Gastroesophageal sphincter (tissue), 3 donors: ENCODE measurements at regions not wholly inside any gene's neighbourhood (a gene's known extent, or its start where the extent isn't known, plus 50 kb on each side); places are given as distances from the start of the nearest gene placed in this dataset.

Experiments
- POLR2A ChIP-seq, 2 donors: fragments of 450-650 bp; IDR thresholded peaks; one replicate each; pipeline ENCODE4 v1.6.1; 2017; ENCODE audit warnings: antibody characterized with exemption in 2 of 2, mild to moderate bottlenecking in 2 of 2, moderate library complexity in 1 of 2
- POLR2AphosphoS5 ChIP-seq: sonication (generic); formaldehyde crosslinking; IDR thresholded peaks from one replicate; pipeline ENCODE4 v1.6.1; 2017; ENCODE audit warnings: antibody characterized with exemption
- TF ChIP-seq, protein P1 (sequence below), 4 experiments: fragments of 200-600 bp in 2 of 4; fragments of 450-650 bp in 2 of 4; sonication (generic) in 1 of 4; IDR thresholded peaks; one replicate each; pipeline ENCODE4 v1.5.1; 2017 to 2019; ENCODE audit warnings: antibody characterized with exemption in 4 of 4, mild to moderate bottlenecking in 2 of 4, moderate library complexity in 2 of 4

DNA sequence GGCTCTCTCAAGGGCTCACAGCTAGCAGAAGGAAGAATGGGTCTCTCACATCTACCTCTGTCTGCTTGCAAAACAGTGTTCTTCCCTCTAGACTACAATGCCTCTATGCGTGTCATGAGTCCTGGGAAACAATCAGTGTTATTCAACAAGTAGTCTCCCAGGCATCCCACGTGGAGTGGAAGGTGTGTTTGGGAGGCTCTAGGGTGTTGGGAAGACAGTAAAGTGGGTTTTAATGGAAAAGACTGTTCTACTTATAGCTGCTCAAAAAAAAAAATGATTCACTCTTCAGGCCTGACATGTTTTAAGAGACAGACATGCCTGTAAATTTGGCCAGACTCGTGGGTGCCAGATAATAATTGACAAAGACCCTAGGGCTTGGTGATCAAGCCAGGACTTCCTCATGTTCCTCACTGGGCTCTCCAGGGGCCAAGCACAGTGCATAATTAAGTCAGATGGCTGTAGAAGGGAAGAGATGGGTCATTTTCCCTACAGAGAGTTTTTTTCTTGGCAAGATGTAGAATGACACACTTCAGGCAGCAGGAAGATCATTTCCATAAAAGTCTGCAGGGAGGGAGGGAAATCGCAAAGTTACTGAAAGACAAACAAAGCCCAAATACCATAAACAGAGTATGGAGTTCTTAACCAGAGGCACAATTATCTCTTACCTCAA is 246.4 kb downstream of the ACTL7B start:
- TF ChIP-seq, protein P1, sequence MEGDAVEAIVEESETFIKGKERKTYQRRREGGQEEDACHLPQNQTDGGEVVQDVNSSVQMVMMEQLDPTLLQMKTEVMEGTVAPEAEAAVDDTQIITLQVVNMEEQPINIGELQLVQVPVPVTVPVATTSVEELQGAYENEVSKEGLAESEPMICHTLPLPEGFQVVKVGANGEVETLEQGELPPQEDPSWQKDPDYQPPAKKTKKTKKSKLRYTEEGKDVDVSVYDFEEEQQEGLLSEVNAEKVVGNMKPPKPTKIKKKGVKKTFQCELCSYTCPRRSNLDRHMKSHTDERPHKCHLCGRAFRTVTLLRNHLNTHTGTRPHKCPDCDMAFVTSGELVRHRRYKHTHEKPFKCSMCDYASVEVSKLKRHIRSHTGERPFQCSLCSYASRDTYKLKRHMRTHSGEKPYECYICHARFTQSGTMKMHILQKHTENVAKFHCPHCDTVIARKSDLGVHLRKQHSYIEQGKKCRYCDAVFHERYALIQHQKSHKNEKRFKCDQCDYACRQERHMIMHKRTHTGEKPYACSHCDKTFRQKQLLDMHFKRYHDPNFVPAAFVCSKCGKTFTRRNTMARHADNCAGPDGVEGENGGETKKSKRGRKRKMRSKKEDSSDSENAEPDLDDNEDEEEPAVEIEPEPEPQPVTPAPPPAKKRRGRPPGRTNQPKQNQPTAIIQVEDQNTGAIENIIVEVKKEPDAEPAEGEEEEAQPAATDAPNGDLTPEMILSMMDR (IDR thresholded peaks at IDR 0.05) = no peak
- no peak for TF ChIP-seq POLR2AphosphoS5
- TF ChIP-seq POLR2A (IDR thresholded peaks at IDR 0.05) = no peak
